Vagina (tissue), 2 donors: ENCODE measurements at regions not wholly inside any gene's neighbourhood (a gene's known extent, or its start where the extent isn't known, plus 50 kb on each side); places are given as distances from the start of the nearest gene placed in this dataset.

Source experiments
- DNase-seq, 2 donors: peaks; one replicate each; pipeline ENCODE4 v3.0.0-alpha.2; 2017; ENCODE audit errors: extremely low spot score in 2 of 2
- H3K27ac ChIP-seq: fragments of 200-600 bp; sonication (generic); one replicate; pipeline ENCODE4 v1.5.1; 2019
- H3K27me3 ChIP-seq: fragments of 200-600 bp; sonication (generic); one replicate; pipeline ENCODE4 v1.5.1; 2019
- H3K36me3 ChIP-seq, 2 donors: fragments of 200-600 bp; sonication (generic); one replicate each; pipeline ENCODE4 v1.5.1; 2017 to 2019
- H3K4me1 ChIP-seq: fragments of 200-600 bp; sonication (generic); one replicate; pipeline ENCODE4 v1.5.1; 2019
- H3K4me3 ChIP-seq, 2 donors: fragments of 200-600 bp; sonication (generic); 1 replicate in 1 of 2; 2 replicates in 1 of 2; pipeline ENCODE4 v1.5.1; 2016 to 2019
- H3K9me3 ChIP-seq: fragments of 200-600 bp; sonication (generic); one replicate; pipeline ENCODE4 v1.5.1; 2019
- CTCF ChIP-seq, 3 experiments: fragments of 450-650 bp in 2 of 3; fragments of 200-600 bp in 1 of 3; sonication (generic) in 1 of 3; IDR thresholded peaks; one replicate each; pipeline ENCODE4 v1.5.1; 2017 to 2019; ENCODE audit warnings: antibody characterized with exemption in 3 of 3, mild to moderate bottlenecking in 2 of 3, moderate library complexity in 2 of 3
- POLR2A ChIP-seq, 2 donors: fragments of 450-650 bp; IDR thresholded peaks; one replicate each; pipeline ENCODE4 v1.6.1; 2017; ENCODE audit warnings: antibody characterized with exemption in 2 of 2, mild to moderate bottlenecking in 2 of 2, moderate library complexity in 2 of 2
- POLR2AphosphoS5 ChIP-seq, 2 donors: sonication (generic); formaldehyde crosslinking; IDR thresholded peaks; one replicate each; pipeline ENCODE4 v1.9.0; 2017; ENCODE audit warnings: antibody characterized with exemption in 2 of 2, mild to moderate bottlenecking in 2 of 2, low read depth in 1 of 2; ENCODE audit not compliant: insufficient read depth in 1 of 2
- intact Hi-C: fragments of 100-400 bp; cut with DNase I; formaldehyde crosslinking; loops from one replicate; pipeline ENCODE4 v1.15.1; 2023

DNA sequence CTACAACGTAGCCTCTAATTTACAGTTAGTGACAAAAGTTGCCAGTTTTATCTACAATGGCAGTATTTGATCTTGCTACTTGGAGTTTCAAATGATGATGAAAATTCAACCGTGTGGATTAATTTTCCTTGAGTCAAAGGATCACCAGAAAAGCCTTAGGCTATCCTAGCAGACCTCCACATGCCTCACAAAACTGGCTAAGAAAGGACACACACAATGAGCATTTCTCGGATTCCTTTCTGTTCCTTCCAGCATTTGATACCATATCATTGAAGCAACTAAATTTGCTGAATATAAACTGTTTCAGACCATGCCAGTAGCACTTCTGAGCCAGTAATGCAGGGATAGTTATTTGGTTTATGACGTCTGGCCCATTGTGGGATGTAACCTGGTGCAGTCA is 587.4 kb upstream of the MDFIC2 start:
- no peaks in the 10 kb centered on the region for H3K27me3 ChIP-seq
- no peaks in the 10 kb centered on the region for H3K9me3 ChIP-seq
- no peak overlapping the region for H3K4me3 ChIP-seq
- no peak for DNase-seq
- no peaks in the 10 kb centered on the region for H3K36me3 ChIP-seq
- intact Hi-C loops = no loop called here
- H3K27ac ChIP-seq = no peak overlapping the region
- no peaks in the 10 kb centered on the region for H3K4me1 ChIP-seq
- no peak for TF ChIP-seq POLR2A (IDR thresholded peaks at IDR 0.05)

DNA sequence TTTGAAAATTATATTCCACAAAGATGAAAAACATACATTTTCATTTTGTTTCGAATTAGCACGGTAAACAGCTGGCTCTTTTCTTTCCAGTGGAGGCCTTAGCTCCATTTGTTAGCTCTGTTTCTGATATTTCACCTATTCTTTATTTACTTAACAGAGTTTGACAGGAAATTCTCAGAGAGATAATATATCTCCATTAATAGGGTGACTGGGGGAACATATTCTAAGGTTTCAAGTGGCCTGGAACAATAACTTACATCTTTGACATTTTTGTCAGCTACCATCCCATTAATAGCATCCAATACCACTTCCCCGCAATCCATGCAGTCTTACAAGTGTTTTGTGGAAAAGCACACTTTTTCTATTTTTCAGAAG is 577.6 kb upstream of the MDFIC2 start:
- intact Hi-C loops = no loop called here
- TF ChIP-seq CTCF (IDR thresholded peaks at IDR 0.05) (no peak), POLR2AphosphoS5 (IDR thresholded peaks at IDR 0.05; ENCODE audit: insufficient read depth in 1 of 2, low read depth in 1 of 2) (no peak), POLR2A (IDR thresholded peaks at IDR 0.05) (no peak)
- H3K27ac ChIP-seq = no peak overlapping the region
- no peaks in the 10 kb centered on the region for H3K4me1 ChIP-seq
- no peaks in the 10 kb centered on the region for H3K9me3 ChIP-seq
- H3K36me3 ChIP-seq = no peaks in the 10 kb centered on the region
- H3K27me3 ChIP-seq = no peaks in the 10 kb centered on the region
- H3K4me3 ChIP-seq = no peak overlapping the region
- DNase-seq = no peak

GRCh38 chr3:70889162-70890019 is 577.0 kb upstream of the MDFIC2 start:
- no peak for DNase-seq
- Histone ChIP-seq H3K4me3 (no peak overlapping the region), H3K9me3 (no peaks in the 10 kb centered on the region), H3K4me1 (no peaks in the 10 kb centered on the region), H3K27me3 (no peaks in the 10 kb centered on the region), H3K36me3 (no peaks in the 10 kb centered on the region), H3K27ac (no peak overlapping the region)
- intact Hi-C loops = no loop called here
- TF ChIP-seq CTCF (IDR thresholded peaks at IDR 0.05) = no peak
- TF ChIP-seq POLR2AphosphoS5 (IDR thresholded peaks at IDR 0.05; ENCODE audit: insufficient read depth in 1 of 2, low read depth in 1 of 2) = no peak
- no peak for TF ChIP-seq POLR2A (IDR thresholded peaks at IDR 0.05)

DNA sequence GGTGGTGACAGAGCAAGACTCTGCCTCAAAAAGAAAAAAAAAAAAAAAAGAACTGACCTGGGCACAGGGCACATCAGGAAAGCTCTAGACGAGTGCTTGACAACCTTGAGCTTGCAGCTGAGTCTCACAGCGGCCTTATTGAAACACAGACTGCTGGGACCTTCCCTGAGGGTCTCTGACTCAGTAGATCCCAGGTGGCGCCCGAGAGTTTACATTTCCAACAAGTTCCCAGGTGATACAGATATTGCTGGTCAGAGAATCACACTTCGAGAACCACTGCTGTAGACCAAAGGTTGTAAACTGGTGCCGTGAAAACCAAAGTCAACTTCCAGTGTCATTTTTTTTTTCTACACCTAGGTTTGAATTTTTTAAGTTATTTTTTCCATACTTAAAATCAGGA is 573.2 kb upstream of the MDFIC2 start:
- intact Hi-C loops = no loop called here
- no peak overlapping the region for H3K27ac ChIP-seq
- DNase-seq = no peak
- H3K36me3 ChIP-seq = no peaks in the 10 kb centered on the region
- TF ChIP-seq CTCF (IDR thresholded peaks at IDR 0.05) (no peak), POLR2A (IDR thresholded peaks at IDR 0.05) (no peak)
- H3K27me3 ChIP-seq = no peaks in the 10 kb centered on the region
- no peak overlapping the region for H3K4me3 ChIP-seq
- no peaks in the 10 kb centered on the region for H3K4me1 ChIP-seq
- H3K9me3 ChIP-seq = no peaks in the 10 kb centered on the region

GRCh38 chr3:70882104-70882503 is 569.7 kb upstream of the MDFIC2 start:
- H3K4me3 ChIP-seq = no peak overlapping the region
- no peak for TF ChIP-seq POLR2AphosphoS5 (IDR thresholded peaks at IDR 0.05; ENCODE audit: insufficient read depth in 1 of 2, low read depth in 1 of 2)
- TF ChIP-seq POLR2A (IDR thresholded peaks at IDR 0.05) = no peak
- TF ChIP-seq CTCF (IDR thresholded peaks at IDR 0.05) = no peak
- DNase-seq = no peak
- no peaks in the 10 kb centered on the region for H3K9me3 ChIP-seq
- H3K27me3 ChIP-seq = no peaks in the 10 kb centered on the region
- no peaks in the 10 kb centered on the region for H3K36me3 ChIP-seq
- no peaks in the 10 kb centered on the region for H3K4me1 ChIP-seq
- H3K27ac ChIP-seq = no peak overlapping the region
- intact Hi-C loops = no loop called here
